ENCODE measurements at regions not wholly inside any gene's neighbourhood (a gene's known extent, or its start where the extent isn't known, plus 50 kb on each side); places are given as distances from the start of the nearest gene placed in this dataset.

- H3K4me1 ChIP-seq (ENCODE audit: control insufficient read depth in 1 of 2, insufficient read depth in 2 of 2, low read depth in 1 of 2, low read length in 1 of 2), result peaks cover 4 to 7% of the 10 kb centered on the region in 2 experiments; a peak in 1 of 4 replicates
- H3K27ac ChIP-seq (ENCODE audit: low read depth in 2 of 2, low read length in 1 of 2), result no peak overlapping the region
- no peaks in the 10 kb centered on the region for H4K20me1 ChIP-seq (ENCODE audit: insufficient read depth)
- ChIA-PET CTCF (no interaction called here), POLR2A (no interaction called here)
- no peaks in the 10 kb centered on the region for H3K36me3 ChIP-seq (replicated peaks in 1 of 2; ENCODE audit: control insufficient read depth in 1 of 2, insufficient read depth in 2 of 2, low read length in 1 of 2)
- no peak overlapping the region for H3K9ac ChIP-seq
- H3K27me3 ChIP-seq (ENCODE audit: insufficient read depth), result no peaks in the 10 kb centered on the region
- H3K4me3 ChIP-seq (ENCODE audit: low read depth in 2 of 2, low read length in 1 of 2), result no peak overlapping the region
- no peaks in the 10 kb centered on the region for H3K9me2 ChIP-seq
- H3K79me2 ChIP-seq (ENCODE audit: insufficient read depth), result no peaks in the 10 kb centered on the region
- H2AFZ ChIP-seq (ENCODE audit: low read depth), result no peak overlapping the region
- H3K4me2 ChIP-seq, result no peak overlapping the region
- WGBS (ENCODE audit: low lambda C conversion rate), result 97% methylated on average over 1 of the region's 1 CpG
- no peak for DNase-seq
- peaks cover 14% of the 10 kb centered on the region for H3F3A ChIP-seq (replicated peaks; ENCODE audit: insufficient read depth)
- no peaks in the 10 kb centered on the region for H3K9me3 ChIP-seq
- TF ChIP-seq TAF1 (IDR thresholded peaks at IDR 0.05; ENCODE audit: borderline replicate concordance, low read depth, low read length), result no peak
- TF ChIP-seq MEF2A (IDR thresholded peaks at IDR 0.05; ENCODE audit: borderline replicate concordance, low read depth), result no peak
- no peak for TF ChIP-seq FOSL2 (IDR thresholded peaks at IDR 0.05; ENCODE audit: borderline replicate concordance, low read depth)
- no peak for TF ChIP-seq GATA2 (CRISPR knock-in tag; IDR thresholded peaks at IDR 0.05)
- TF ChIP-seq IRF3 (IDR thresholded peaks at IDR 0.05; ENCODE audit: low read depth, low read length), result no peak
- no peak for TF ChIP-seq USF2 (IDR thresholded peaks at IDR 0.05; ENCODE audit: borderline replicate concordance, low read depth, low read length)
- no peak for TF ChIP-seq RCOR1 (IDR thresholded peaks at IDR 0.05; ENCODE audit: low read length)
- no peak for TF ChIP-seq FOXJ3 (CRISPR knock-in tag; IDR thresholded peaks at IDR 0.05)
- TF ChIP-seq MXI1 (IDR thresholded peaks at IDR 0.05; ENCODE audit: low read depth, low read length), result no peak
- TF ChIP-seq RAD21 (IDR thresholded peaks at IDR 0.05; ENCODE audit: low read length), result no peak
- no peak for TF ChIP-seq TEAD4 (IDR thresholded peaks at IDR 0.05; ENCODE audit: borderline replicate concordance, insufficient read depth)
- no peak for TF ChIP-seq YY1 (IDR thresholded peaks at IDR 0.05; ENCODE audit: low read depth)
- no peak for TF ChIP-seq GABPA (IDR thresholded peaks at IDR 0.05; ENCODE audit: low read depth)
- TF ChIP-seq PBX3 (IDR thresholded peaks at IDR 0.05), result no peak
- TF ChIP-seq, protein P1, sequence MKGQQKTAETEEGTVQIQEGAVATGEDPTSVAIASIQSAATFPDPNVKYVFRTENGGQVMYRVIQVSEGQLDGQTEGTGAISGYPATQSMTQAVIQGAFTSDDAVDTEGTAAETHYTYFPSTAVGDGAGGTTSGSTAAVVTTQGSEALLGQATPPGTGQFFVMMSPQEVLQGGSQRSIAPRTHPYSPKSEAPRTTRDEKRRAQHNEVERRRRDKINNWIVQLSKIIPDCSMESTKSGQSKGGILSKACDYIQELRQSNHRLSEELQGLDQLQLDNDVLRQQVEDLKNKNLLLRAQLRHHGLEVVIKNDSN (IDR thresholded peaks at IDR 0.05; ENCODE audit: borderline replicate concordance, low read depth), result no peak
Measured at GRCh38 chr1:234938135-234938534, 190.5 kb downstream of the TOMM20 start.

Data from SK-N-SH (cell line).